Liver (tissue), 8 donors: ENCODE measurements at regions not wholly inside any gene's neighbourhood (a gene's known extent, or its start where the extent isn't known, plus 50 kb on each side); places are given as distances from the start of the nearest gene placed in this dataset.

Experiments
- DNase-seq: peaks from one replicate; pipeline ENCODE4 v3.0.0-alpha.2; 2017; ENCODE audit warnings: low spot score
- H3K27ac ChIP-seq, 2 donors: one replicate each; pipeline ENCODE4 v1.7.0; 2013; ENCODE audit warnings: inconsistent platforms in 2 of 2, low read length in 2 of 2, control low read depth in 1 of 2, low read depth in 1 of 2, mild to moderate bottlenecking in 1 of 2
- H3K27me3 ChIP-seq, 4 donors: one replicate each; pipeline versions ENCODE4 v1.6.1 to v1.7.0; 2013; ENCODE audit warnings: low read length in 3 of 4, inconsistent platforms in 1 of 4, mild to moderate bottlenecking in 1 of 4, moderate library complexity in 1 of 4; ENCODE audit not compliant: control insufficient read depth in 4 of 4, insufficient read depth in 4 of 4
- H3K36me3 ChIP-seq, 4 donors: one replicate each; pipeline versions ENCODE4 v1.6.1 to v1.7.0; 2013; ENCODE audit warnings: low read length in 3 of 4, mild to moderate bottlenecking in 3 of 4, low read depth in 1 of 4, moderate library complexity in 1 of 4; ENCODE audit not compliant: control insufficient read depth in 4 of 4, insufficient read depth in 3 of 4
- H3K4me1 ChIP-seq, 4 donors: one replicate each; pipeline versions ENCODE4 v1.6.1 to v1.7.0; 2013; ENCODE audit warnings: low read length in 3 of 4, mild to moderate bottlenecking in 3 of 4, moderate library complexity in 1 of 4; ENCODE audit not compliant: control insufficient read depth in 4 of 4, insufficient read depth in 4 of 4
- H3K4me3 ChIP-seq, 3 donors: one replicate each; pipeline versions ENCODE4 v1.6.1 to v1.7.0; 2013; ENCODE audit warnings: low read length in 3 of 3, control low read depth in 1 of 3, low read depth in 1 of 3, mild to moderate bottlenecking in 1 of 3
- H3K9ac ChIP-seq, 2 donors: one replicate each; pipeline ENCODE4 v1.7.0; 2013; ENCODE audit warnings: low read length in 2 of 2, mild to moderate bottlenecking in 2 of 2, moderate library complexity in 2 of 2, control low read depth in 1 of 2, low read depth in 1 of 2
- H3K9me3 ChIP-seq, 4 donors: one replicate each; pipeline versions ENCODE4 v1.6.1 to v1.7.0; 2013; ENCODE audit warnings: low read length in 3 of 4; ENCODE audit not compliant: control insufficient read depth in 4 of 4
- EGR1 ChIP-seq, 2 donors: IDR thresholded peaks; 2 replicates each; pipeline ENCODE4 v1.6.1; 2016 to 2018; ENCODE audit warnings: antibody characterized with exemption in 2 of 2, low read depth in 2 of 2
- FOXA1 ChIP-seq: IDR thresholded peaks from 2 replicates; pipeline ENCODE4 v1.6.1; 2016; ENCODE audit warnings: antibody characterized with exemption
- GABPA ChIP-seq, 2 donors: IDR thresholded peaks in 1 of 2; conservative IDR thresholded peaks in 1 of 2; 2 replicates each; pipeline ENCODE4 v1.6.1; 2016; ENCODE audit warnings: antibody characterized with exemption in 2 of 2, mild to moderate bottlenecking in 1 of 2, moderate library complexity in 1 of 2
- HNF4A ChIP-seq, 2 donors: conservative IDR thresholded peaks; 2 replicates each; pipeline ENCODE4 v1.6.1; 2016; ENCODE audit warnings: antibody characterized with exemption in 2 of 2, mild to moderate bottlenecking in 2 of 2
- JUND ChIP-seq, 2 donors: IDR thresholded peaks; 2 replicates each; pipeline ENCODE4 v1.6.1; 2016; ENCODE audit warnings: antibody characterized with exemption in 2 of 2
- NR2F2 ChIP-seq: IDR thresholded peaks from 2 replicates; pipeline ENCODE4 v1.6.1; 2016; ENCODE audit warnings: antibody characterized with exemption
- RAD21 ChIP-seq, 2 donors: IDR thresholded peaks; 2 replicates each; pipeline ENCODE4 v1.6.1; 2016; ENCODE audit warnings: antibody characterized with exemption in 2 of 2, mild to moderate bottlenecking in 2 of 2
- REST ChIP-seq: IDR thresholded peaks from 2 replicates; pipeline ENCODE4 v1.6.1; 2016; ENCODE audit warnings: antibody characterized with exemption, mild to moderate bottlenecking
- RXRA ChIP-seq, 2 donors: IDR thresholded peaks; 2 replicates each; pipeline ENCODE4 v1.6.1; 2017 to 2018; ENCODE audit warnings: antibody characterized with exemption in 2 of 2, mild to moderate bottlenecking in 1 of 2
- SP1 ChIP-seq: IDR thresholded peaks from 2 replicates; pipeline ENCODE4 v1.6.1; 2018; ENCODE audit warnings: antibody characterized with exemption, mild to moderate bottlenecking
- TAF1 ChIP-seq: conservative IDR thresholded peaks from 2 replicates; pipeline ENCODE4 v1.6.1; 2016; ENCODE audit warnings: antibody characterized with exemption, mild to moderate bottlenecking
- WGBS: extraction: QIAGEN DNeasy Blood & Tissue Kit; methylation state at CpG from one replicate; pipeline ENCODE4 v1.1.7; 2013; 5-methylcytosine and 5-hydroxymethylcytosine counted together
- TF ChIP-seq, protein P1 (sequence below): IDR thresholded peaks from 2 replicates; pipeline ENCODE4 v1.6.1; 2016; ENCODE audit warnings: antibody characterized with exemption
- TF ChIP-seq, protein P2 (sequence below): IDR thresholded peaks from 2 replicates; pipeline ENCODE4 v1.6.1; 2016; ENCODE audit warnings: antibody characterized with exemption
- TF ChIP-seq, protein P3 (sequence below): fragments of 150-350 bp; IDR thresholded peaks from 2 replicates; pipeline ENCODE4 v1.5.1; 2017; ENCODE audit warnings: improper control_type of control experiment, low read depth, low read length; ENCODE audit not compliant: missing input control
- donor health status: healthy.
- donor health status: healthy.
- donor health status: healthy.
- donor health status: healthy.
- donor health status: healthy.

DNA sequence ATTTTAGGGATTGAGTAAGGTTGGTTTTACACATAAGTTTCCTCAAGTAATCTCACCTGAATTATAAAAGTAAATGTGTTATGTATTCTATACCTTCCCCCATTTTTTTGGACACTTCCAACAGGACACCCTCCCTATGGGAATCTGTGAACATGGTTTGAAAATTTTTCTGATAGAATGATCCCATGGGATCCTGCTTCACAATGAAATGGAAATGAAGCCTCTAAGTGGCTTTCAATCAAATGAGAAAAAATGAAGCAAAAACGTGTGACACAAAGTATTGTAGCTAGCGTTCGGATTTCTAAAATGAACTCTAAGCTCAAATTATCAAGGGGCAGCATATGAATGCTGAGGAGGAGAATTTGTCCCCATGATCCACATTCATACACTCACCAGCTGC is 1006.8 kb downstream of the ADGRL2 start:
- DNase-seq: no peak
- 80% methylated on average over 3 of the region's 3 CpGs for WGBS

GRCh38 chr1:82806133-82806532 is 1005.4 kb downstream of the ADGRL2 start:
- WGBS: 75% methylated on average over 3 of the region's 3 CpGs
- no peaks in the 10 kb centered on the region for H3K4me1 ChIP-seq
- H3K4me3 ChIP-seq: no peak overlapping the region
- no peak overlapping the region for H3K9ac ChIP-seq
- no peaks in the 10 kb centered on the region for H3K9me3 ChIP-seq
- no peak for DNase-seq
- H3K27me3 ChIP-seq: no peaks in the 10 kb centered on the region
- TF ChIP-seq, protein P1, sequence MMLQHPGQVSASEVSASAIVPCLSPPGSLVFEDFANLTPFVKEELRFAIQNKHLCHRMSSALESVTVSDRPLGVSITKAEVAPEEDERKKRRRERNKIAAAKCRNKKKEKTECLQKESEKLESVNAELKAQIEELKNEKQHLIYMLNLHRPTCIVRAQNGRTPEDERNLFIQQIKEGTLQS: no peak
- TF ChIP-seq NR2F2 (no peak), EGR1 (IDR thresholded peaks at IDR 0.05; ENCODE audit: low read depth in 2 of 2) (no peak), HNF4A (conservative IDR thresholded peaks at IDR 0.05) (no peak), GABPA (IDR thresholded peaks at IDR 0.05 in 1 of 2, conservative IDR thresholded peaks at IDR 0.05 in 1 of 2) (no peak), FOXA1 (no peak), RAD21 (IDR thresholded peaks at IDR 0.05) (no peak), TAF1 (no peak), RXRA (IDR thresholded peaks at IDR 0.05) (no peak), REST (no peak), JUND (IDR thresholded peaks at IDR 0.05) (no peak)
- TF ChIP-seq, protein P2, sequence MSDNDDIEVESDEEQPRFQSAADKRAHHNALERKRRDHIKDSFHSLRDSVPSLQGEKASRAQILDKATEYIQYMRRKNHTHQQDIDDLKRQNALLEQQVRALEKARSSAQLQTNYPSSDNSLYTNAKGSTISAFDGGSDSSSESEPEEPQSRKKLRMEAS: no peak
- TF ChIP-seq, protein P3, sequence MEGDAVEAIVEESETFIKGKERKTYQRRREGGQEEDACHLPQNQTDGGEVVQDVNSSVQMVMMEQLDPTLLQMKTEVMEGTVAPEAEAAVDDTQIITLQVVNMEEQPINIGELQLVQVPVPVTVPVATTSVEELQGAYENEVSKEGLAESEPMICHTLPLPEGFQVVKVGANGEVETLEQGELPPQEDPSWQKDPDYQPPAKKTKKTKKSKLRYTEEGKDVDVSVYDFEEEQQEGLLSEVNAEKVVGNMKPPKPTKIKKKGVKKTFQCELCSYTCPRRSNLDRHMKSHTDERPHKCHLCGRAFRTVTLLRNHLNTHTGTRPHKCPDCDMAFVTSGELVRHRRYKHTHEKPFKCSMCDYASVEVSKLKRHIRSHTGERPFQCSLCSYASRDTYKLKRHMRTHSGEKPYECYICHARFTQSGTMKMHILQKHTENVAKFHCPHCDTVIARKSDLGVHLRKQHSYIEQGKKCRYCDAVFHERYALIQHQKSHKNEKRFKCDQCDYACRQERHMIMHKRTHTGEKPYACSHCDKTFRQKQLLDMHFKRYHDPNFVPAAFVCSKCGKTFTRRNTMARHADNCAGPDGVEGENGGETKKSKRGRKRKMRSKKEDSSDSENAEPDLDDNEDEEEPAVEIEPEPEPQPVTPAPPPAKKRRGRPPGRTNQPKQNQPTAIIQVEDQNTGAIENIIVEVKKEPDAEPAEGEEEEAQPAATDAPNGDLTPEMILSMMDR: no peak
- H3K36me3 ChIP-seq: no peaks in the 10 kb centered on the region
- H3K27ac ChIP-seq: no peak overlapping the region

More for the DNA sequence above, 1006.8 kb downstream of the ADGRL2 start:
- TF ChIP-seq SP1 (no peak), NR2F2 (no peak), RXRA (IDR thresholded peaks at IDR 0.05) (no peak), HNF4A (conservative IDR thresholded peaks at IDR 0.05) (no peak), TAF1 (no peak)
- TF ChIP-seq, protein P2: no peak
- no peak overlapping the region for H3K27ac ChIP-seq
- H3K9me3 ChIP-seq: no peaks in the 10 kb centered on the region
- no peaks in the 10 kb centered on the region for H3K36me3 ChIP-seq
- no peaks in the 10 kb centered on the region for H3K27me3 ChIP-seq
- H3K4me1 ChIP-seq: no peaks in the 10 kb centered on the region
- H3K4me3 ChIP-seq: no peak overlapping the region
- H3K9ac ChIP-seq: no peak overlapping the region
